H1 (cell line): ENCODE measurements at regions not wholly inside any gene's neighbourhood (a gene's known extent, or its start where the extent isn't known, plus 50 kb on each side); places are given as distances from the start of the nearest gene placed in this dataset.

ENCODE experiments used
- ATF3 ChIP-seq: IDR thresholded peaks from 2 replicates; pipeline ENCODE4 v1.6.1; 2011; ENCODE audit warnings: low read depth, mild to moderate bottlenecking, low read length; ENCODE audit not compliant: insufficient read depth
- CHD1 ChIP-seq: IDR thresholded peaks from 2 replicates; pipeline ENCODE4 v1.6.1; 2012; ENCODE audit warnings: low read depth, low read length, improper control_type of control experiment
- CHD2 ChIP-seq: IDR thresholded peaks from 2 replicates; pipeline ENCODE4 v1.6.1; 2012; ENCODE audit warnings: low read length, improper control_type of control experiment
- HDAC6 ChIP-seq: IDR thresholded peaks from one replicate; pipeline ENCODE4 v1.7.1; 2012; ENCODE audit warnings: low read depth, mild to moderate bottlenecking, inconsistent platforms, low read length, moderate library complexity
- NRF1 ChIP-seq: IDR thresholded peaks from 2 replicates; pipeline ENCODE4 v1.6.1; 2011; ENCODE audit warnings: mild to moderate bottlenecking, low read depth, low read length, improper control_type of control experiment
- POLR2AphosphoS5 ChIP-seq: IDR thresholded peaks from 2 replicates; pipeline ENCODE4 v1.6.1; 2011; ENCODE audit warnings: low read depth, low read length
- SRF ChIP-seq: IDR thresholded peaks from 2 replicates; pipeline ENCODE4 v1.6.1; 2011; ENCODE audit warnings: mild to moderate bottlenecking, low read depth, low read length, moderate library complexity

- no peak for TF ChIP-seq ATF3
- no peak for TF ChIP-seq SRF
- TF ChIP-seq POLR2AphosphoS5 = no peak
- no peak for TF ChIP-seq NRF1
- TF ChIP-seq CHD2 = no peak
- TF ChIP-seq CHD1 = no peak
- TF ChIP-seq HDAC6 = no peak
- TF ChIP-seq, all 59 proteins: peak for 0
These were observed 232.0 kb downstream of the ZBBX start (continued) for GRCh38 chr3:167148136-167148535.
